ENCODE measurements at regions not wholly inside any gene's neighbourhood (a gene's known extent, or its start where the extent isn't known, plus 50 kb on each side); places are given as distances from the start of the nearest gene placed in this dataset.

DNA sequence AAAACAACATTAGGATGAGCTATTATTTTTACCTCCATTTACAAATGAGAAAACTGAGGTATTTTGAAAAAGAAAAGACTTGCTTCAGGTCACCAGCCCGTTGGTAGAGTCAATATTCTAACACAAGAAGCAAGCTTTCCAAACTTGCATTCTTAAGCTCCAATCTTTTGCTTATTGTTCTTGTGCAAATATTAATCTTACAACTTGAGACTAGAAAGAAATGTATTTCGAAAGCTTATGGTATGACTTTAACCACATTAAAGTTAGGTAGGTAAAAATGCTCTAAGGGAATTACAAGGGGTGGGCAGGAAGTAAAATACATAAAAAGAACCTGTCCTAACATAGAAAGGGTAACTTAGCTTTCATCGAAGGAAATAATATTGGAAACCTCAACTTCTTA is 453.9 kb downstream of the SLITRK5 start:
- Mint-ChIP-seq H3K4me3 (no peak overlapping the region), H3K9me3 (no peaks in the 10 kb centered on the region), H3K27ac (no peak overlapping the region), H3K4me1 (ENCODE audit: unreplicated experiment) (no peaks in the 10 kb centered on the region), H3K27me3 (no peaks in the 10 kb centered on the region), H3K36me3 (no peaks in the 10 kb centered on the region)
- DNase-seq (ENCODE audit: extremely low spot score, unreplicated experiment): no peak
- TF ChIP-seq, protein P1, sequence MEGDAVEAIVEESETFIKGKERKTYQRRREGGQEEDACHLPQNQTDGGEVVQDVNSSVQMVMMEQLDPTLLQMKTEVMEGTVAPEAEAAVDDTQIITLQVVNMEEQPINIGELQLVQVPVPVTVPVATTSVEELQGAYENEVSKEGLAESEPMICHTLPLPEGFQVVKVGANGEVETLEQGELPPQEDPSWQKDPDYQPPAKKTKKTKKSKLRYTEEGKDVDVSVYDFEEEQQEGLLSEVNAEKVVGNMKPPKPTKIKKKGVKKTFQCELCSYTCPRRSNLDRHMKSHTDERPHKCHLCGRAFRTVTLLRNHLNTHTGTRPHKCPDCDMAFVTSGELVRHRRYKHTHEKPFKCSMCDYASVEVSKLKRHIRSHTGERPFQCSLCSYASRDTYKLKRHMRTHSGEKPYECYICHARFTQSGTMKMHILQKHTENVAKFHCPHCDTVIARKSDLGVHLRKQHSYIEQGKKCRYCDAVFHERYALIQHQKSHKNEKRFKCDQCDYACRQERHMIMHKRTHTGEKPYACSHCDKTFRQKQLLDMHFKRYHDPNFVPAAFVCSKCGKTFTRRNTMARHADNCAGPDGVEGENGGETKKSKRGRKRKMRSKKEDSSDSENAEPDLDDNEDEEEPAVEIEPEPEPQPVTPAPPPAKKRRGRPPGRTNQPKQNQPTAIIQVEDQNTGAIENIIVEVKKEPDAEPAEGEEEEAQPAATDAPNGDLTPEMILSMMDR (conservative IDR thresholded peaks at IDR 0.05): no peak

DNA sequence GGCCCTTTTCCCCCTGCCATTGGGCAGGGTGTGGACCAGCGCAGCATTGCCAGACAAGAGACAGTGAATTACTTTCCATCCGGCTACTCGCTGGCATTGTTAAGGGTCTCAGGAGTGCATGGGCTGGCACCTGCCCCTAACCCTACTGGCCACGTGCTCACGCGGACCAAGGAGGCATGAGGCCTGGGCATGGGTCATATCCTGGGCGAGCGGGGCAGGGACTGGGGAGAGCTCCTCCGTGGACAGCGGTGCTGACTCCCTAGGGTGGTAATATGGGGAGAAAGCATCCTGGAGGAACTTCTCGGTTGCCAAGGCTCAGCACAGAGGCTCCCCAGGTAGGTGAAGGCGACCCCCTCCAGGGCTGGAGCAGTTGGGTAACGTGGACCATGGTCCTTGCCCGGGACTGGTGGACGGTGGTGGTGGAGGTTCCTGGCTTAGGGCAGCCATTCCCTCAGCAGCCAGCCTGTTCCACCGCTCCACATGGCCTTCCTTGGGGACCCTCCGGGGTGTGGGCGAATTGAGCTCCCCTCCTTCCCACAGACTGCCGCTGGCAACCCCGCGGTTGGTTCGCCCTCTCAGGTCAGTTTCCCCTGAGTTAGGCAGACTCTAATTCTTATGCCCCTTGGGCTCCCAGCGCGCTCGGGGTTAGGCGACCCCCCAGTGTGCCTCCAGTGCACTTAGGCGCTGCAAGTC is 465.1 kb downstream of the SLITRK5 start:
- TF ChIP-seq, protein P1 (conservative IDR thresholded peaks at IDR 0.05): no peak

DNA sequence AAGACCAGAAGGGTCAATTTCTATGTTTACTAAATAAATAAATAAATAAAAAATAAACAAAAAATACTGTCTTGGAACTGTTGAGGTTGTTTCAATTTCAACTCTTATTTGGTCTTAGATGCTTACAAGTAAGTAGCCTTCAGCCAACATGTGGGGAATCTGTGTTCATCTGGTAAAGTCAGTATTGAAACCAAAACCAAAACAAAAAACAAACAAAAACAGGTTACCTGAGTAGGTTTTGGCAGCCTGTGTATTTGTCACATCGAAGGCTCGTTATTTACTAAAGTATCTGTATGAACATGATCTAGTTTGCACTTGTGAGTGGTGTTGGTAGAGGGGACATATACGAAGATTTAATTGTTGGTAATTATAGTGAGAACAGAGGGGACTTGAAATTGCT is 471.5 kb downstream of the SLITRK5 start:
- Mint-ChIP-seq H3K9me3 (peaks cover 4% of the 10 kb centered on the region), H3K36me3 (no peaks in the 10 kb centered on the region), H3K4me1 (ENCODE audit: unreplicated experiment) (no peaks in the 10 kb centered on the region), H3K27ac (no peak overlapping the region), H3K27me3 (no peaks in the 10 kb centered on the region), H3K4me3 (no peak overlapping the region)
- no peak for DNase-seq (ENCODE audit: extremely low spot score, unreplicated experiment)
- TF ChIP-seq, protein P1 (conservative IDR thresholded peaks at IDR 0.05): no peak

More for the DNA sequence above, 465.1 kb downstream of the SLITRK5 start:
- Mint-ChIP-seq H3K9me3 (peaks cover 10% of the 10 kb centered on the region), H3K27me3 (no peaks in the 10 kb centered on the region), H3K27ac (no peak overlapping the region), H3K36me3 (no peaks in the 10 kb centered on the region), H3K4me3 (no peak overlapping the region), H3K4me1 (ENCODE audit: unreplicated experiment) (no peaks in the 10 kb centered on the region)
- DNase-seq (ENCODE audit: extremely low spot score, unreplicated experiment): no peak

DNA sequence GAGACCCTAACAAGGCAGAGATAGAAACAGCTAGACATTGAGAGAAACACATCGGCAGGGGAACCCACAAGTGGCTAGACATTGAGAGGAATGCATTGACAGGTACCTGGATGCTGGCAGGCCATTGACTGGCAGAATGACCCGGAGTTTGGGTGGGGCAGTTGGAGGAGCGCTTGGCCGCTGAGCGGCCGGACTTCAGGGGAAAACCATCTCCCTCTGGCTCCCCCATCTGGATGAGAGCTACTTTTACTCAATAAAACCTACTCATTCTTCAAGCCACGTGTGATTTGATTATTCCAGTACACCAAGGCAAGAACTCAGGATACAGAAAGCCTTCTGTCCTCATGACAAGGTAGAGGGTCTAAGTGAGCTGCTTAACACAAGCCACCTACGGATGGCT is 473.4 kb downstream of the SLITRK5 start:
- TF ChIP-seq, protein P1 (conservative IDR thresholded peaks at IDR 0.05): no peak

DNA sequence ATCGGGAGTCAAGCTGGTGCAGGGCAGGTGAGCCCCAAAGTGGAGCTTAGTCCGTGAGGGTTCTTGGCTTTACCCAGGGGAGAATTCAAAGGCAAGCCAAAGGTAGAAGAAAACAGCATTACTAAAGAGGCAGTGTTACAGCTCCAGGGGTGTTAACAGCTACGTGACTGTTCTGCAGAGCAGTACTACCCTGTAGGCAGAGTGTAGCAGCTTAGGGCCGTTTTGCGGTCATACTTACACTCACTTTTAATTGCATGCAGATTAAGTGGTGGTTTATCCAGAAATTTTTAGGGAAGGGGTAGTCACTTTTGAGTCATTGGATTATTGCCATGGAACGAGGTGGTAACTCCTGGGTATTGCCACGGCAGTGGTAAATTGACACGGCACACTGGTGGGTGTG is 482.2 kb downstream of the SLITRK5 start:
- H3K4me3 Mint-ChIP-seq: no peak overlapping the region
- H3K36me3 Mint-ChIP-seq: no peaks in the 10 kb centered on the region
- TF ChIP-seq, protein P1 (conservative IDR thresholded peaks at IDR 0.05): no peak
- H3K4me1 Mint-ChIP-seq (ENCODE audit: unreplicated experiment): no peaks in the 10 kb centered on the region
- H3K27me3 Mint-ChIP-seq: no peaks in the 10 kb centered on the region
- DNase-seq (ENCODE audit: extremely low spot score, unreplicated experiment): no peak
- H3K27ac Mint-ChIP-seq: no peak overlapping the region
- peaks cover 8% of the 10 kb centered on the region for H3K9me3 Mint-ChIP-seq

More for the DNA sequence above, 473.4 kb downstream of the SLITRK5 start:
- Mint-ChIP-seq H3K9me3 (peaks cover 4% of the 10 kb centered on the region), H3K36me3 (no peaks in the 10 kb centered on the region), H3K27ac (no peak overlapping the region), H3K27me3 (no peaks in the 10 kb centered on the region), H3K4me3 (no peak overlapping the region), H3K4me1 (ENCODE audit: unreplicated experiment) (no peaks in the 10 kb centered on the region)
- DNase-seq (ENCODE audit: extremely low spot score, unreplicated experiment): no peak

Measured in type B pancreatic cell (in vitro differentiated cells).